ENCODE measurements at regions not wholly inside any gene's neighbourhood (a gene's known extent, or its start where the extent isn't known, plus 50 kb on each side); places are given as distances from the start of the nearest gene placed in this dataset.

GRCh38 chr7:46444256-46444655 lies 523.2 kb upstream of the IGFBP3 start:
- H3K4me3 ChIP-seq (replicated peaks in 1 of 2; ENCODE audit: low read depth in 2 of 2, low read length in 2 of 2), result no peak overlapping the region
- no peak for TF ChIP-seq CTCF (IDR thresholded peaks at IDR 0.05; ENCODE audit: low read depth, low read length)
- no peak for DNase-seq (ENCODE audit: low read depth in 2 of 2)

GRCh38 chr7:46440186-46440585 lies 519.1 kb upstream of the IGFBP3 start:
- DNase-seq (ENCODE audit: low read depth in 2 of 2), result no peak
- no peak for TF ChIP-seq CTCF (IDR thresholded peaks at IDR 0.05; ENCODE audit: low read depth, low read length)
- no peak overlapping the region for H3K4me3 ChIP-seq (replicated peaks in 1 of 2; ENCODE audit: low read depth in 2 of 2, low read length in 2 of 2)

GRCh38 chr7:46432708-46433107 lies 511.6 kb upstream of the IGFBP3 start:
- no peak for TF ChIP-seq CTCF (IDR thresholded peaks at IDR 0.05; ENCODE audit: low read depth, low read length)
- DNase-seq (ENCODE audit: low read depth in 2 of 2), result peak; percentile 81 to 83
- no peak overlapping the region for H3K4me3 ChIP-seq (replicated peaks in 1 of 2; ENCODE audit: low read depth in 2 of 2, low read length in 2 of 2)

DNA sequence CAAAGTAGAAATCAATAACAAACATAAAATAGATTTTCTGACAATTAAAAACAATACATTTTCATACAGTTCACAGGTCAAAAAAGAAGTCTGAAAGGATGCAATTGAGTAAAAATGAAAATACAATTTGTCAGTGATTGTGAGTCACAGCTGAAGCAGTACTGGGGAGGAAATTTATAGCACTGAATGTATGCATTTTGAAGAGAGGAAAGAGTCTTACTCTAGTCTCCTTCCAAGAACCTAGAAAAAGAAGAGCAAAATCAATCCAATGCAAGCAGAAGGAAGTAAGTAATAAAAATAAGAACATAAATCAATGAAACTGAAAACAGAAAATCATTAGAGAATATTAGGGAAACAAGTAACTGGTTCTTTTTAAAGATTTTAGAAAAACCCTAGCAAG lies 507.2 kb upstream of the IGFBP3 start:
- peak in 1 of 2 donors; percentile 10 for DNase-seq (ENCODE audit: low read depth in 2 of 2)
- H3K4me3 ChIP-seq (replicated peaks in 1 of 2; ENCODE audit: low read depth in 2 of 2, low read length in 2 of 2), result no peak overlapping the region
- TF ChIP-seq CTCF (IDR thresholded peaks at IDR 0.05; ENCODE audit: low read depth, low read length), result no peak

DNA sequence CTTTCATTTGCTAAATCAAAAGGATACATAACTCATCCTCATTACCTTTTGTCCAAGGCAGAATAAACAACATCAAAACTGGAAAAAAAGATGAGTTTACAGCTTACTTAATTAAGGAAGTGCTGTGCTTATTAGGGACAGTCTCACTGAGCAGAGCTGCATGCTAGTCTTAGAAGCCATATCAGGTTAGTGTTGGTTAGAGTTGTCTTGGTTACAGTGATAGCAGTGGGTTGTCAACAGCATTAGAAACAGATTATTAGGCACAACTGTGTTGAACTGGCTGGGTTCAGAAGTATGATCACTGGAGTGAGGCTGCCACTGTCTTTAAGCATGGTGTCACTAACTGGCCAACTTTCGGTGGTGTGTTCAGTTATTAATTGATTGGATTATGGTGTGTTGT lies 503.9 kb upstream of the IGFBP3 start:
- TF ChIP-seq CTCF (IDR thresholded peaks at IDR 0.05; ENCODE audit: low read depth, low read length), result no peak
- DNase-seq (ENCODE audit: low read depth in 2 of 2), result peak in 1 of 2 donors; percentile 37
- H3K4me3 ChIP-seq (replicated peaks in 1 of 2; ENCODE audit: low read depth in 2 of 2, low read length in 2 of 2), result no peak overlapping the region

GRCh38 chr7:46421441-46422230 lies 500.6 kb upstream of the IGFBP3 start:
- no peak overlapping the region for H3K4me3 ChIP-seq (replicated peaks in 1 of 2; ENCODE audit: low read depth in 2 of 2, low read length in 2 of 2)
- DNase-seq (ENCODE audit: low read depth in 2 of 2), result no peak
- no peak for TF ChIP-seq CTCF (IDR thresholded peaks at IDR 0.05; ENCODE audit: low read depth, low read length)

- H3K4me3 ChIP-seq (replicated peaks in 1 of 2; ENCODE audit: low read depth in 2 of 2, low read length in 2 of 2), result no peak overlapping the region
- DNase-seq (ENCODE audit: low read depth in 2 of 2), result peak; percentile 14 to 68
- TF ChIP-seq CTCF (IDR thresholded peaks at IDR 0.05; ENCODE audit: low read depth, low read length), result no peak
Observed at GRCh38 chr7:46414946-46415345, 493.9 kb upstream of the IGFBP3 start.
